CD4-positive, alpha-beta T cell (primary cell): ENCODE measurements at regions not wholly inside any gene's neighbourhood (a gene's known extent, or its start where the extent isn't known, plus 50 kb on each side); places are given as distances from the start of the nearest gene placed in this dataset.
A peak's percentile ranks its signal among the peaks of the same experiment; 100 is the strongest.

ENCODE experiments used
- ATAC-seq: fragments of 200-7000 bp; cut with Tn5 transposase; one replicate; pipeline ENCODE4 v1.10.0; 2022; ENCODE audit warnings: mild to moderate bottlenecking; ENCODE audit not compliant: poor library complexity
- CTCF ChIA-PET: fragments of 350-600 bp; sonication (Branson Sonifier 250); formaldehyde crosslinking; loops from one replicate; lab custom pipeline; 2021; ENCODE audit warnings: antibody characterized with exemption, inconsistent platforms; lab: Charles Lee
- POLR2A ChIA-PET: fragments of 350-600 bp; sonication (Branson Sonifier 250); formaldehyde crosslinking; loops from one replicate; lab custom pipeline; 2021; ENCODE audit warnings: antibody characterized with exemption, inconsistent platforms; lab: Charles Lee
- DNase-seq, 14 experiments: peaks; one replicate each; pipeline ENCODE4 v3.0.0-alpha.2; 2013 to 2020; ENCODE audit warnings: mixed read lengths in 2 of 14
- H3K27ac ChIP-seq, 2 donors: one replicate each; pipeline versions ENCODE4 v1.5.1 to v1.7.0; 2013; ENCODE audit warnings: low read length in 2 of 2, low read depth in 1 of 2, mild to moderate bottlenecking in 1 of 2
- H3K27me3 ChIP-seq, 2 experiments: 1 replicate in 1 of 2; 2 replicates in 1 of 2; pipeline versions ENCODE4 v1.6.1 to v1.7.0; 2013; ENCODE audit warnings: low read length in 2 of 2, control low read depth in 1 of 2, mild to moderate bottlenecking in 1 of 2, moderate library complexity in 1 of 2; ENCODE audit not compliant: insufficient read depth in 2 of 2, control insufficient read depth in 1 of 2
- H3K36me3 ChIP-seq: one replicate; pipeline ENCODE4 v1.6.1; 2013; ENCODE audit warnings: low read length, control low read depth; ENCODE audit not compliant: insufficient read depth
- H3K4me1 ChIP-seq: one replicate; pipeline ENCODE4 v1.6.1; 2013; ENCODE audit warnings: low read length, control low read depth; ENCODE audit not compliant: insufficient read depth
- H3K4me3 ChIP-seq: one replicate; pipeline ENCODE4 v1.5.1; 2013; ENCODE audit warnings: mild to moderate bottlenecking, low read length, moderate library complexity
- H3K9me3 ChIP-seq, 2 experiments: 1 replicate in 1 of 2; 2 replicates in 1 of 2; pipeline versions ENCODE4 v1.6.1 to v1.7.0; 2013; ENCODE audit warnings: low read length in 2 of 2, mild to moderate bottlenecking in 2 of 2, control low read depth in 1 of 2, moderate library complexity in 1 of 2; ENCODE audit not compliant: control insufficient read depth in 1 of 2, insufficient read depth in 1 of 2
- H3K27ac Mint-ChIP-seq: one replicate; pipeline ENCODE4 v1.8.0; 2020; ENCODE audit warnings: mixed read lengths
- H3K27me3 Mint-ChIP-seq: one replicate; pipeline ENCODE4 v1.8.0; 2021; ENCODE audit warnings: mixed read lengths
- H3K36me3 Mint-ChIP-seq: one replicate; pipeline ENCODE4 v1.8.0; 2021; ENCODE audit warnings: low read depth, mixed read lengths
- H3K4me1 Mint-ChIP-seq: one replicate; pipeline ENCODE4 v1.8.0; 2021; ENCODE audit warnings: low read depth, mixed read lengths
- H3K4me3 Mint-ChIP-seq: one replicate; pipeline ENCODE4 v1.8.0; 2020; ENCODE audit warnings: mild to moderate bottlenecking, mixed read lengths
- H3K9me3 Mint-ChIP-seq: one replicate; pipeline ENCODE4 v1.8.0; 2020; ENCODE audit warnings: mixed read lengths
- CTCF ChIP-seq: fragments of 200-600 bp; IDR thresholded peaks from one replicate; pipeline ENCODE4 v1.8.0; 2022; ENCODE audit warnings: antibody characterized with exemption, mild to moderate bottlenecking
- intact Hi-C, 2 experiments: fragments of 100-400 bp; cut with DNase I in 1 of 2; cut with micrococcal nuclease in 1 of 2; formaldehyde crosslinking; loops; one replicate each; pipeline versions ENCODE4 v1.15.1 to v1.9.0; 2023 to 2025; cut with DNase I, micrococcal nuclease

- H3K4me1 Mint-ChIP-seq, result no peaks in the 10 kb centered on the region
- peaks cover 29% of the 10 kb centered on the region for H3K27me3 Mint-ChIP-seq
- H3K36me3 ChIP-seq, result no peaks in the 10 kb centered on the region
- no peak overlapping the region for H3K27ac Mint-ChIP-seq
- intact Hi-C loops, result no loop called here
- H3K9me3 ChIP-seq, result no peaks in the 10 kb centered on the region
- no peaks in the 10 kb centered on the region for H3K27me3 ChIP-seq
- H3K4me3 Mint-ChIP-seq, result no peak overlapping the region
- H3K27ac ChIP-seq, result no peak overlapping the region
- no peaks in the 10 kb centered on the region for H3K9me3 Mint-ChIP-seq
- no peak overlapping the region for H3K4me3 ChIP-seq
- DNase-seq (no peak), ATAC-seq (no peak)
- no peaks in the 10 kb centered on the region for H3K4me1 ChIP-seq
- CTCF ChIA-PET, result no interaction called here
- H3K36me3 Mint-ChIP-seq, result no peaks in the 10 kb centered on the region
- TF ChIP-seq CTCF, result no peak
- POLR2A ChIA-PET, result no interaction called here
These were observed 522.3 kb downstream of the MED13L start for GRCh38 chr12:115755061-115755724.

GRCh38 chr12:115752913-115753726, 524.4 kb downstream of the MED13L start:
- no peaks in the 10 kb centered on the region for H3K9me3 Mint-ChIP-seq
- H3K27me3 Mint-ChIP-seq, result peaks cover 22% of the 10 kb centered on the region
- DNase-seq, result peak in 1 of 14 experiments; percentile 8
- H3K4me1 ChIP-seq, result no peaks in the 10 kb centered on the region
- CTCF ChIA-PET, result no interaction called here
- ATAC-seq, result no peak
- intact Hi-C loops, result no loop called here
- no peak for TF ChIP-seq CTCF
- H3K36me3 ChIP-seq, result no peaks in the 10 kb centered on the region
- H3K9me3 ChIP-seq, result no peaks in the 10 kb centered on the region
- H3K4me3 Mint-ChIP-seq, result no peak overlapping the region
- H3K4me3 ChIP-seq, result no peak overlapping the region
- no peak overlapping the region for H3K27ac ChIP-seq
- no peak overlapping the region for H3K27ac Mint-ChIP-seq
- no peaks in the 10 kb centered on the region for H3K36me3 Mint-ChIP-seq
- no peaks in the 10 kb centered on the region for H3K4me1 Mint-ChIP-seq
- POLR2A ChIA-PET, result no interaction called here
- H3K27me3 ChIP-seq, result no peaks in the 10 kb centered on the region

- H3K36me3 ChIP-seq, result no peaks in the 10 kb centered on the region
- intact Hi-C loops, result no loop called here
- ATAC-seq, result no peak
- Mint-ChIP-seq H3K4me1 (no peaks in the 10 kb centered on the region), H3K27me3 (peaks cover 22% of the 10 kb centered on the region), H3K36me3 (no peaks in the 10 kb centered on the region), H3K27ac (no peak overlapping the region), H3K9me3 (no peaks in the 10 kb centered on the region), H3K4me3 (no peak overlapping the region)
- ChIA-PET CTCF (no interaction called here), POLR2A (no interaction called here)
- no peak overlapping the region for H3K27ac ChIP-seq
- DNase-seq, result no peak
- H3K27me3 ChIP-seq, result no peaks in the 10 kb centered on the region
- no peak overlapping the region for H3K4me3 ChIP-seq
- no peaks in the 10 kb centered on the region for H3K9me3 ChIP-seq
- H3K4me1 ChIP-seq, result no peaks in the 10 kb centered on the region
- no peak for TF ChIP-seq CTCF
These were observed 525.3 kb downstream of the MED13L start for GRCh38 chr12:115752156-115752555.
